ENCODE measurements at regions not wholly inside any gene's neighbourhood (a gene's known extent, or its start where the extent isn't known, plus 50 kb on each side); places are given as distances from the start of the nearest gene placed in this dataset.

GRCh38 chr9:103193992-103194391 lies 198.9 kb downstream of the CYLC2 start:
- Histone ChIP-seq H3K27me3 (ENCODE audit: control insufficient read depth in 1 of 2, insufficient read depth in 2 of 2, low read length in 2 of 2) (no peaks in the 10 kb centered on the region), H3K4me3 (replicated peaks in 1 of 3; ENCODE audit: insufficient read depth in 1 of 3, low read depth in 2 of 3, low read length in 3 of 3) (no peak overlapping the region), H3K4me2 (ENCODE audit: low read depth, low read length) (no peak overlapping the region), H3K9ac (ENCODE audit: insufficient read depth, low read depth, low read length) (no peak overlapping the region), H2AFZ (ENCODE audit: low read length) (no peak overlapping the region), H3K27ac (ENCODE audit: extremely low read length, insufficient read depth, low read length) (no peak overlapping the region), H3K4me1 (ENCODE audit: insufficient read depth, low read length) (no peaks in the 10 kb centered on the region), H4K20me1 (ENCODE audit: insufficient read depth, low read length) (no peaks in the 10 kb centered on the region), H3K9me3 (ENCODE audit: low read length) (no peaks in the 10 kb centered on the region), H3K36me3 (replicated peaks in 1 of 2; ENCODE audit: control insufficient read depth in 1 of 2, insufficient read depth in 2 of 2, low read length in 2 of 2) (no peaks in the 10 kb centered on the region), H3K79me2 (ENCODE audit: insufficient read depth, low read length) (no peaks in the 10 kb centered on the region)
- intact Hi-C loops (cut with micrococcal nuclease; ENCODE audit: unreplicated experiment) (no loop called here), in situ Hi-C loops (cut with HindIII; ENCODE audit: extremely low pct_ligation_motif_present, low pct_unique_long_range_greater_than_20kb) (no loop called here)
- ChIA-PET POLR2A (no interaction called here), CTCF (ENCODE audit: low intra/inter-chr PET ratio, low total read pairs) (no interaction called here)
- FAIRE-seq (no peak), DNase-seq (ENCODE audit: low spot score) (no peak), ATAC-seq (no peak)
- 0% methylated on average over 1 of the region's 1 CpG for WGBS (ENCODE audit: low lambda C conversion rate)
- BruUV-seq (replicated peaks), result no TSS peak
- TF ChIP-seq ZNF7 (CRISPR knock-in tag; IDR thresholded peaks at IDR 0.05), result no peak
- no peak for TF ChIP-seq ZNF251 (CRISPR knock-in tag; IDR thresholded peaks at IDR 0.05)
- TF ChIP-seq KLF16 (CRISPR knock-in tag; IDR thresholded peaks at IDR 0.05), result no peak
- TF ChIP-seq E2F1 (CRISPR knock-in tag; IDR thresholded peaks at IDR 0.05), result no peak
- TF ChIP-seq MED8 (CRISPR knock-in tag; IDR thresholded peaks at IDR 0.05; ENCODE audit: insufficient replicate concordance), result no peak
- no peak for TF ChIP-seq MYPOP (CRISPR knock-in tag; IDR thresholded peaks at IDR 0.05)
- TF ChIP-seq GATAD1 (CRISPR knock-in tag; IDR thresholded peaks at IDR 0.05), result no peak
- TF ChIP-seq SYNCRIP (IDR thresholded peaks at IDR 0.05; ENCODE audit: insufficient read depth, low read depth, low read length), result no peak
- no peak for TF ChIP-seq CEBPB (IDR thresholded peaks at IDR 0.05; ENCODE audit: borderline replicate concordance, low read depth, low read length)
- no peak for TF ChIP-seq ZNF629 (CRISPR knock-in tag; conservative IDR thresholded peaks at IDR 0.05)
- TF ChIP-seq, protein P1, sequence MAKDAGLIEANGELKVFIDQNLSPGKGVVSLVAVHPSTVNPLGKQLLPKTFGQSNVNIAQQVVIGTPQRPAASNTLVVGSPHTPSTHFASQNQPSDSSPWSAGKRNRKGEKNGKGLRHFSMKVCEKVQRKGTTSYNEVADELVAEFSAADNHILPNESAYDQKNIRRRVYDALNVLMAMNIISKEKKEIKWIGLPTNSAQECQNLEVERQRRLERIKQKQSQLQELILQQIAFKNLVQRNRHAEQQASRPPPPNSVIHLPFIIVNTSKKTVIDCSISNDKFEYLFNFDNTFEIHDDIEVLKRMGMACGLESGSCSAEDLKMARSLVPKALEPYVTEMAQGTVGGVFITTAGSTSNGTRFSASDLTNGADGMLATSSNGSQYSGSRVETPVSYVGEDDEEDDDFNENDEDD (CRISPR knock-in tag; IDR thresholded peaks at IDR 0.05; ENCODE audit: borderline replicate concordance), result no peak
- TF ChIP-seq ZFP82 (CRISPR knock-in tag; IDR thresholded peaks at IDR 0.05; ENCODE audit: borderline replicate concordance), result no peak
- no peak for TF ChIP-seq SIN3B (IDR thresholded peaks at IDR 0.05; ENCODE audit: low read length)
- no peak for TF ChIP-seq ZBTB37 (CRISPR knock-in tag; IDR thresholded peaks at IDR 0.05)
- no peak for TF ChIP-seq MBD4 (IDR thresholded peaks at IDR 0.05; ENCODE audit: borderline replicate concordance, low read length)
- TF ChIP-seq ZNF891 (CRISPR knock-in tag; IDR thresholded peaks at IDR 0.05), result no peak
- TF ChIP-seq GATAD2A (CRISPR knock-in tag; IDR thresholded peaks at IDR 0.05), result no peak
